HAP-1 (cell line): ENCODE measurements at regions not wholly inside any gene's neighbourhood (a gene's known extent, or its start where the extent isn't known, plus 50 kb on each side); places are given as distances from the start of the nearest gene placed in this dataset.
A peak's percentile ranks its signal among the peaks of the same experiment; 100 is the strongest.

Source experiments
- DNase-seq, 2 experiments: peaks; one replicate each; pipeline ENCODE4 v3.0.0-alpha.2; 2016 to 2020; ENCODE audit warnings: low spot score in 2 of 2
- H3K27me3 ChIP-seq: fragments of 250-450 bp; sonication (Bioruptor Pico); 2 replicates; pipeline ENCODE4 v1.5.1; 2020; ENCODE audit warnings: low read depth, mild to moderate bottlenecking, moderate library complexity
- H3K36me3 ChIP-seq: fragments of 250-450 bp; sonication (Bioruptor Pico); replicated peaks from 2 replicates; pipeline ENCODE4 v1.5.1; 2020; ENCODE audit warnings: mild to moderate bottlenecking
- H3K4me1 ChIP-seq: fragments of 250-450 bp; sonication (Bioruptor Pico); 2 replicates; pipeline ENCODE4 v1.5.1; 2020; ENCODE audit warnings: mild to moderate bottlenecking
- H3K4me3 ChIP-seq: fragments of 250-450 bp; sonication (Bioruptor Pico); 2 replicates; pipeline ENCODE4 v1.5.1; 2020; ENCODE audit warnings: mild to moderate bottlenecking, moderate library complexity
- H3K9me3 ChIP-seq: fragments of 250-450 bp; sonication (Bioruptor Pico); 2 replicates; pipeline ENCODE4 v1.5.1; 2020; ENCODE audit warnings: mild to moderate bottlenecking, moderate library complexity
- in situ Hi-C: fragments of 300-500 bp; cut with MboI; formaldehyde crosslinking; loops from 3 replicates; pipeline ENCODE4 v1.14.3; 2020; ENCODE audit warnings: low sequenced_read_pairs, inconsistent platforms, mixed read lengths

DNA sequence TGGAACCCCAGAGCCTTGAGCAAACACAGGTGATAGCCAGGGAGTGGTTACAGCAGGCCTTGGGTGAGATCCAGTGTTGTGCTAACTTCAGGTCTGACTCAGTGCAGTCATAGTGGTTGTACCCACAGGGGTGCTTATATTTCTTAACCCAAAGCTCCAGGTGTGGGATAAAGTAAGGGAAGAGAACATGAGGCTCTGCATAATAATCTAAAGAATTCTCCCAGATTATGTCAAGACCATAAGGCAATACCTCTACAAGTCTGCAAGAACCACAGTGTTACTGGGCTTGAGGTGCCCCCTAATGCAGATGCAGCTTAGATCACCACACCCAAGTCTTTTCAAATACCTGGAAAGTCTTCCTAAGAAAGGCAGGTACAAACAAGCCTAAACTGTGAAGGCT is 485.4 kb downstream of the RFC3 start:
- Histone ChIP-seq H3K36me3 (no peaks in the 10 kb centered on the region), H3K9me3 (no peaks in the 10 kb centered on the region), H3K27me3 (no peaks in the 10 kb centered on the region), H3K4me1 (no peaks in the 10 kb centered on the region; the same call in 1 of the 2 replicates), H3K4me3 (no peak overlapping the region)
- in situ Hi-C loops = no loop called here
- no peak for DNase-seq

- no peaks in the 10 kb centered on the region for H3K36me3 ChIP-seq
- no peak overlapping the region for H3K4me3 ChIP-seq
- in situ Hi-C loops = no loop called here
- no peaks in the 10 kb centered on the region for H3K9me3 ChIP-seq
- DNase-seq = no peak
- H3K27me3 ChIP-seq = no peaks in the 10 kb centered on the region; the same call in 1 of the 2 replicates
- no peaks in the 10 kb centered on the region; the same call in 1 of the 2 replicates for H3K4me1 ChIP-seq
These were observed 489.7 kb downstream of the RFC3 start for GRCh38 chr13:34307607-34308006.

DNA sequence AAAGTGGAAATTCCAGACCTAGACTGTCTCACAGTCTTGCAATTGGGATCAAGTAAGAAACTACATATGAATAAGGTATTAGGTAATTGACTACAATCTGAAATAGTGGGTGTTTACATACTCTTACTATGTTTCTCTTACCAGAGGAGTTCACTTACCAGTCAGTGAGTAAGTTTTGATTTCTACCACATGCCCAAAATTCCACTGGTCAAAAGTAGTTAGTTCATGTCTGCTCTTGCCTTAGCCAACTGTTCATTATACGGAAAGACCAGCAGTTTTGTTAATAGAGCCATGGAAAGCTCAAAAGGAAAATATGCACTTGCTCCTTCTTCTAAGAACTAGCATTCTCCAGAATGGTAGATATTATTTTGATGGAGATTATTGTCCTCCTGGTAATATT is 490.8 kb downstream of the RFC3 start:
- in situ Hi-C loops = no loop called here
- Histone ChIP-seq H3K4me3 (no peak overlapping the region), H3K36me3 (no peaks in the 10 kb centered on the region), H3K4me1 (no peaks in the 10 kb centered on the region; the same call in 1 of the 2 replicates), H3K9me3 (no peaks in the 10 kb centered on the region), H3K27me3 (no peaks in the 10 kb centered on the region; the same call in 1 of the 2 replicates)
- DNase-seq = no peak

GRCh38 chr13:34310539-34310938 is 492.6 kb downstream of the RFC3 start:
- Histone ChIP-seq H3K36me3 (no peaks in the 10 kb centered on the region), H3K4me1 (no peaks in the 10 kb centered on the region; the same call in 1 of the 2 replicates), H3K9me3 (no peaks in the 10 kb centered on the region), H3K27me3 (no peaks in the 10 kb centered on the region; the same call in 1 of the 2 replicates), H3K4me3 (no peak overlapping the region)
- in situ Hi-C loops = no loop called here
- DNase-seq = no peak

- no peaks in the 10 kb centered on the region for H3K9me3 ChIP-seq
- in situ Hi-C loops = no loop called here
- no peak overlapping the region for H3K4me3 ChIP-seq
- H3K4me1 ChIP-seq = no peaks in the 10 kb centered on the region; the same call in 1 of the 2 replicates
- DNase-seq = no peak
- no peaks in the 10 kb centered on the region; the same call in 1 of the 2 replicates for H3K27me3 ChIP-seq
- no peaks in the 10 kb centered on the region for H3K36me3 ChIP-seq
These were observed 493.3 kb downstream of the RFC3 start for GRCh38 chr13:34311251-34311650.

DNA sequence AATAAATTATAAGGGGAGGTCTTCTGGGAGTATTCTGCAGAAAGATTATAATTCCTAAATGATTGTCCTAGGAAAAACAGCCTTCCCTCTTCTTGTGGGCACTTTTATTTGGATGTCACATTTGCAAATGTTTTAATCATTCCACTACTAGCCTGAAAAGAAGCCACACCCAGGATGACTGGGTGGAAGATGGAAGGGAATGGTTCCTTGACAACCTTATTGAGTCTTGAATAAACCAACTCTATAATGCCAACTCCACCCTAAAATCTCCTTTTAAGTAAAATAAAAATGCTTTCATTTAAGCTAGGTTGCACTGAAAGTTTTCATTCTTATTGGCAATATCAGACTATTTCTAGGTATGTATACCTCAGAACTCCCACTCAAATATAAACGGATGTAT is 494.6 kb downstream of the RFC3 start:
- no peaks in the 10 kb centered on the region; the same call in 1 of the 2 replicates for H3K4me1 ChIP-seq
- no peaks in the 10 kb centered on the region for H3K36me3 ChIP-seq
- in situ Hi-C loops = no loop called here
- no peaks in the 10 kb centered on the region; the same call in 1 of the 2 replicates for H3K27me3 ChIP-seq
- no peaks in the 10 kb centered on the region for H3K9me3 ChIP-seq
- H3K4me3 ChIP-seq = no peak overlapping the region
- DNase-seq = no peak

GRCh38 chr13:34320084-34320483 is 502.1 kb downstream of the RFC3 start:
- Histone ChIP-seq H3K4me1 (no peaks in the 10 kb centered on the region), H3K9me3 (no peaks in the 10 kb centered on the region), H3K36me3 (no peaks in the 10 kb centered on the region), H3K4me3 (no peak overlapping the region), H3K27me3 (no peaks in the 10 kb centered on the region)
- DNase-seq = no peak
- in situ Hi-C loops = no loop called here

DNA sequence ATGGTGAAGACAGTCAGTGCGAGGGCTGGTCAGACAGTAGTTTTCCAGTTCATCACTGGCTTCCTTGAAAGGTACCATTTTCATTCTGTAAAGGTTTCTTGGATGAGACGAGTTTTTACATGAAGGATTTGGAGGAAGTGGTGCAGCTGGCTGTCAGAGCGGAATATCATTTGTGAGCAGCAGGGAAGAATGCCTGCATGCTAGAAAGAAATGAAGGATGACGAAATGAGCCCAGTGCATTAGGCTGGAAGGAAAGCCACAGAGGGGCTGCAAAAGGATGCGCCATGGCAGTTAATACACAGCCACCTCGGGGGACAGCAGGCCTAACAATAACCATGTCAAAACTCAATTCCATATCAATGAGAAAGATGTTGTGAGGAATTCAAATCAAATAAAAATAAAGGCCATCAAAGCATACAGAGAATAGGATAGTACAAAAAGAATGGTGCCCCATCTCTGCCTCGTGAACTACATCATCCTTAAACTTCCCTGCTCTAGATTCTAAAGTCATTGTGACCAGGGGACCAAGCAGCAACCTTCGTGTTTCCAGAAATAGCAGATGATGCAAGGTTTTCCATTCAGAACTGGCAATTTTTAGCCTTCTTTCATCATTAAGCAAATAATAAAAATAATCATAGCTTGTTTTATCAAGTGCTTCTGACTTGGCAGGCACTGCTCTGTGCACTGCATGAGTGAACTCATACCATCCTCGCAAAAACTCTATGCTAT is 504.2 kb downstream of the RFC3 start:
- no peaks in the 10 kb centered on the region for H3K4me1 ChIP-seq
- H3K36me3 ChIP-seq = no peaks in the 10 kb centered on the region
- H3K27me3 ChIP-seq = no peaks in the 10 kb centered on the region
- DNase-seq = no peak
- no peak overlapping the region for H3K4me3 ChIP-seq
- in situ Hi-C loops = no loop called here
- H3K9me3 ChIP-seq = no peaks in the 10 kb centered on the region

DNA sequence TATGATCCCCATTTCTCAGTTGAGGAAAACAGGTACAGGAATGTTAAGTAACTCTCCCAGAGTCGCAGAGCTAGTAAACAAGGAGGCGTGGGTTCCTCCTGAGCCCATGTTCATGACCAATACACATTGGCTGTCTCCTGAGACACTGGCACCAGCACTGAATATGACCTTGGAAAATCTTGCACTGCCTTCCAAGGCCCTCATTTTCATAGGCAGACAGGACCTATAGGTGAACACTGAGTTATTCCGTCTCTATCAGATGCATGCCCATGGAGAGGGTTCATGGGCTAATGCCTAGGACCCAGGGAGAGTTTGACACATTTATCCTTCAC is 504.8 kb downstream of the RFC3 start:
- no peak for DNase-seq
- H3K27me3 ChIP-seq = no peaks in the 10 kb centered on the region
- H3K36me3 ChIP-seq = no peaks in the 10 kb centered on the region
- in situ Hi-C loops = no loop called here
- no peaks in the 10 kb centered on the region for H3K9me3 ChIP-seq
- H3K4me1 ChIP-seq = no peaks in the 10 kb centered on the region
- H3K4me3 ChIP-seq = no peak overlapping the region

GRCh38 chr13:34335014-34336007 is 517.4 kb downstream of the RFC3 start:
- in situ Hi-C loops = no loop called here
- no peak for DNase-seq

DNA sequence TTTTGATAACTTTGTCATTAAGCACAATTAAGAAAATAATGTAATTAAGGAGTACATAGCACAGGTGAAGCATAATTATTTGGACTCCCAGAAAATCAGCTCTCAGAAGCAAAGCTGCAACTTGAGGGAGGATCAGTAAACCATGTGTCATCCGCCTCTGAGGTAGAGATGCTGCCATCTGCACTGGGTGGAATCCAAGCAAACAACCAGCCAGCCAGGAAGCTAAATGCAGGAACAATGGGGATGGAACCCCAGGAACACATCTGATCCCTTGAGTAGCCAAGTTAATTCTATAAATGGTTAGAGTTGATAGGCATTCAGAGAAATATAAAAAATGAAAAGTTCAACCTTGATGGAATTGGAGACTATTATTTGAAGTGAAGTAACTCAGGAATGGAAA is 520.2 kb downstream of the RFC3 start:
- H3K9me3 ChIP-seq = no peaks in the 10 kb centered on the region
- no peaks in the 10 kb centered on the region for H3K36me3 ChIP-seq
- no peaks in the 10 kb centered on the region for H3K27me3 ChIP-seq
- in situ Hi-C loops = no loop called here
- H3K4me1 ChIP-seq = 0 out of 2 replicates have a peak, but pooled peaks cover 1% of the 10 kb centered on the region
- DNase-seq = no peak
- H3K4me3 ChIP-seq = no peak overlapping the region

More at GRCh38 chr13:34335014-34336007, 517.4 kb downstream of the RFC3 start:
- Histone ChIP-seq H3K36me3 (no peaks in the 10 kb centered on the region), H3K9me3 (no peaks in the 10 kb centered on the region), H3K4me1 (no peaks in the 10 kb centered on the region), H3K4me3 (no peak overlapping the region), H3K27me3 (no peaks in the 10 kb centered on the region)

GRCh38 chr13:34340534-34340933 is 522.6 kb downstream of the RFC3 start:
- no peak overlapping the region for H3K4me3 ChIP-seq
- in situ Hi-C loops = no loop called here
- peaks cover 13% of the 10 kb centered on the region for H3K4me1 ChIP-seq
- no peak for DNase-seq
- H3K27me3 ChIP-seq = no peaks in the 10 kb centered on the region
- no peaks in the 10 kb centered on the region for H3K36me3 ChIP-seq
- no peaks in the 10 kb centered on the region for H3K9me3 ChIP-seq

DNA sequence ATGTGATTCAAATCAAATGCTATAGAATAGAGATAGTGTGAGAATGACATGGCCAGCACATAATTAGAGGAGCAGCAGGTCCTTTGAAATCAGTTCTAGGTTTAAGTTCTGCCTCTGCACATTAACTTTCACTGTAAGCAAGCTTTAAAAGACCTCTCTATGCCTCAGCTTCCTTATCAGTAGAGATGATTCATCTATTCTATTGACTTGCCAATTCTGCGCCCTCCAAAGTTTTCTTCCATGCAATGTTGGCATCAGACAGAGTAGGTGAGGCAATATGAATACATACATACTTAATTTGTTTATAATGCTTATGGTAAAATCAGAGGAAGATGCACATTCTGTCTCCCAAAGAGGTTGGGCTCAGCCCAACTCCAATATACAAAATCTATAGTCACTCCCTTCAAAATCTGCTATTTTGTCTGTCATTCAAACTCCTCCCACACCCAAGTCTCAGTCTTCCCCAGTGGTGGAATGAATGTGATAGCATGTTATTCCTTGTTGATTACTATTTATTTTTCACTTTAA is 525.5 kb downstream of the RFC3 start:
- H3K4me1 ChIP-seq = peaks cover 17% of the 10 kb centered on the region

DNA sequence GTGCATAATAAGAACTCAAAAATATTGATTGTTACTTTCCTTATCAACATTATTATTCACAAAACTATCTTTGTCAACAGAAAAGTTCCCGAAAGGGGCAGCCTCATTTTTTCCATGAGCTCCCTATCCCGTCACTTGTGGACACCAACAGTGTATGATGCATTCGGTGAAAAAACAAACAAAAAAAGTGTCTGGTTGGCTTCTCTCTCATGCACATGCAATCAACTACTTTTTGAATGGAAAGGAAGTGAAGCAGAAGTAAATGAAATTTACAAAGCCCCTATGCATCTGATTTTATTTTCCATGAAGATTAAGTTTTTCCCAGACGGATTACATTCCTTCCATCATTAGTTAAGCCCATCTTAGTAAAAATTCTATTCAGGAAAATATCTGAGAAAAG is 526.9 kb downstream of the RFC3 start:
- H3K4me3 ChIP-seq = no peak overlapping the region
- in situ Hi-C loops = no loop called here

More for the DNA sequence above, 525.5 kb downstream of the RFC3 start:
- Histone ChIP-seq H3K36me3 (no peaks in the 10 kb centered on the region), H3K27me3 (no peaks in the 10 kb centered on the region), H3K4me3 (no peak overlapping the region), H3K9me3 (no peaks in the 10 kb centered on the region)
- in situ Hi-C loops = no loop called here
- DNase-seq = no peak

More for the DNA sequence above, 526.9 kb downstream of the RFC3 start:
- Histone ChIP-seq H3K4me1 (peaks cover 17% of the 10 kb centered on the region), H3K27me3 (no peaks in the 10 kb centered on the region), H3K36me3 (no peaks in the 10 kb centered on the region), H3K9me3 (no peaks in the 10 kb centered on the region)
- DNase-seq = peak; percentile 9 to 73
